GM23338 (cell line): ENCODE measurements at regions not wholly inside any gene's neighbourhood (a gene's known extent, or its start where the extent isn't known, plus 50 kb on each side); places are given as distances from the start of the nearest gene placed in this dataset.

Experiments used
- CTCF ChIP-seq, 2 experiments: fragments of 200-600 bp in 1 of 2; sonication (generic) in 1 of 2; conservative IDR thresholded peaks; 2 replicates each; pipeline versions ENCODE4 v1.5.1 to v1.6.1; 2016 to 2017; ENCODE audit warnings: antibody characterized with exemption in 2 of 2, low read depth in 2 of 2, mild to moderate bottlenecking in 2 of 2, moderate library complexity in 1 of 2
- EZH2 ChIP-seq: fragments of 200-600 bp; sonication (generic); IDR thresholded peaks from one replicate; pipeline ENCODE4 v1.8.0; 2017; ENCODE audit warnings: antibody characterized with exemption, mild to moderate bottlenecking, low read depth; ENCODE audit not compliant: unreplicated experiment

- peak; percentile 59 to 72 for TF ChIP-seq CTCF (conservative IDR thresholded peaks at IDR 0.05; ENCODE audit: low read depth in 2 of 2)
- TF ChIP-seq EZH2, result no peak
Observed at GRCh38 chr10:52949899-52950298, 177.3 kb upstream of the MBL2 start.
